22Rv1 (cell line): ENCODE measurements at regions not wholly inside any gene's neighbourhood (a gene's known extent, or its start where the extent isn't known, plus 50 kb on each side); places are given as distances from the start of the nearest gene placed in this dataset.
"Not testable (repeated sequence)": the region's sequence is repeated elsewhere in the genome, so short reads cannot be mapped to it uniquely, and the experiment has no call there.

Experiments used
- H3K27ac ChIP-seq: fragments of 450-650 bp; 2 replicates; pipeline ENCODE4 v1.5.1; 2017
- CTCF ChIP-seq: fragments of 450-650 bp; IDR thresholded peaks from 2 replicates; pipeline ENCODE4 v1.5.1; 2017; ENCODE audit warnings: mild to moderate bottlenecking
- ZFX ChIP-seq: fragments of 450-650 bp; IDR thresholded peaks from 2 replicates; pipeline ENCODE4 v1.6.1; 2017; ENCODE audit warnings: antibody characterized with exemption, borderline replicate concordance

DNA sequence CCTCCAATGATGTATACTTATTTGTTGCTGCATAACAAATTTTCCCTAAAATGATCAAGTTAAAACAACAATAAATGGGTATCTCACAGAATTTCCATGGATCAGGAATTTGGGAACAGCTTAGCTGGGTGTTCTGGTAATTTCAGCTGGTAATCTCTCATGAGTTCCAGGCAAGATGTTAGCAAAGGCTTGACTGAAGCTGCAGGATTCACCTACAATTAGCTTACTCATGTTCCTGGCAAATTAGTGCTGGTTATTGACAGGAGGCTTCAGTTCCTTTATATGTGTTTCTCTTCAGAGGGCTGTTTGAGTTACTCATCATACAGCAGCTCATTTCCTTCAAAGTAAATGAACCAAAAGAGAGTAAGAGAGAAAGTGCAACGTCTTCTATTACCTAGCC, 506.3 kb upstream of the IMPG1 start:
- TF ChIP-seq CTCF = no peak
- no peak for TF ChIP-seq ZFX
- no peak overlapping the region for H3K27ac ChIP-seq

- no peak for TF ChIP-seq ZFX
- TF ChIP-seq CTCF = no peak
- H3K27ac ChIP-seq = no peak overlapping the region
These were observed 502.3 kb upstream of the IMPG1 start for GRCh38 chr6:76574746-76575145.

DNA sequence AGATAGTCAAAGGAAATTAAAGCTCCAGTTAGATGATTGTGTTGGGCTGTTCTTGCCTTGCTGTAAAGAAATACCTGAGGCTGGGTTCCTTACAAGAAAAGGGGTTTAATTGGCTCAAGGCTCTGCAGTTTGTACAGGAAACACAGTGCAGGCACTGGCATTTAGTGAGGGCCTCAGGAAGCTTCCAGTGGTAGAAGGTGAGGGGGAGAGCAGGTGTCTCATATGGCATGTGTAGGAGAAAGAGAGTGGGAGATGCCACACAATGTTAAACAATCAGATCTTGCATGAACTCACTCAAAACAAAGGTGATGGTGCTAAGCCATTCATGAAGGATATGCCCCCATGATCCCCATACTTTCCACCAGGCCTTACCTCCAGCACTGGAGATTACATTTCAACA, 493.5 kb upstream of the IMPG1 start:
- H3K27ac ChIP-seq = no peak overlapping the region
- TF ChIP-seq ZFX (no peak), CTCF (no peak)

- not testable (repeated sequence) for H3K27ac ChIP-seq
These were observed 489.9 kb upstream of the IMPG1 start for GRCh38 chr6:76562371-76562770.

- H3K27ac ChIP-seq = not testable (repeated sequence)
These were observed 488.6 kb upstream of the IMPG1 start for GRCh38 chr6:76560851-76561755.

GRCh38 chr6:76553256-76553655, 480.8 kb upstream of the IMPG1 start:
- H3K27ac ChIP-seq = no peak overlapping the region
- TF ChIP-seq ZFX (no peak), CTCF (no peak)

DNA sequence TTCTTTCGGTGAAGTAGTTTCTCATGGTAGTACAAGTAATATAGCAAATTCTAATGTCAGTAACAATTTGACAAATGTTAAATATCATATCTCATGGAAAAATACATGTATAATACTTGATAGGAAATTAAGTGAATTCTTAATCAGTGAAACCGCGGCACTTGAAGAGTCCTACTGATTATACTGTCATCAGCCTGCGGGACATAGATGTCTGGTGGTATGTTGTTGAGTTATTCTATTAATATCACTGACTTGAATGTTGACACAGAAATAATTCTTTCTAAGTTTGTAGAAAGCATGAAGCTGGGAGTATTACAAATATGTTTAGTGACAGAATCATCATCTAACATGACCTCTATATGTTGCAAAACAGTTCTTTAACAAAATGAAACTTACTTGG, 479.8 kb upstream of the IMPG1 start:
- H3K27ac ChIP-seq = no peak overlapping the region

DNA sequence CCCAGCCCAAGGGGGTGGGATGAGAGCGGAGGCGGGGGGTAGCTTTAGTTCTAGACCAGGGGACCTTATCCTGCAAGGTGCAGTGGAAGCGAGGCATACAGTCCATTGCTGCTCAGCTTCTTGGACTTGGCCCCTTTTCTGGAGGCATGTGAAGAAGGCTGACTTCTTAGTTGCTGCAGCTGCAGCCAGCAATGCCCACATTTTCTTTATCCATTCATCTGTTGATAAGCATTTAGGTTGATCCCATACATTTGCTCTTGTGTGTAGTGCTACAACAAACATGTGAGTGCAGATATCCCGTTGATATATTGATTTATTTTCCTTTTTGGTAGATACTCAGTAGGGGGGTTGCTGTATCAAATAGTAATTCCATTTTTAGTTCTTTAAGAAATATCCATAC, 461.2 kb upstream of the IMPG1 start:
- no peak overlapping the region for H3K27ac ChIP-seq
- TF ChIP-seq CTCF (no peak), ZFX (no peak)

More for the DNA sequence above, 479.8 kb upstream of the IMPG1 start:
- TF ChIP-seq CTCF = no peak
- TF ChIP-seq ZFX = no peak
